Endothelial cell (in vitro differentiated cells): ENCODE measurements at regions not wholly inside any gene's neighbourhood (a gene's known extent, or its start where the extent isn't known, plus 50 kb on each side); places are given as distances from the start of the nearest gene placed in this dataset.

Experiments used
- DNase-seq: peaks from one replicate; pipeline ENCODE4 v3.0.0; 2021; ENCODE audit warnings: low spot score
- H3K27ac Mint-ChIP-seq: one replicate; pipeline ENCODE4 v1.8.0; 2021; ENCODE audit warnings: mixed read lengths, inconsistent platforms; ENCODE audit not compliant: unreplicated experiment
- H3K27me3 Mint-ChIP-seq: one replicate; pipeline ENCODE4 v1.8.0; 2021; ENCODE audit warnings: mild to moderate bottlenecking, moderate library complexity, mixed read lengths, inconsistent platforms; ENCODE audit not compliant: unreplicated experiment
- H3K36me3 Mint-ChIP-seq: one replicate; pipeline ENCODE4 v1.8.0; 2021; ENCODE audit warnings: mild to moderate bottlenecking, low read depth, mixed read lengths, inconsistent platforms; ENCODE audit not compliant: unreplicated experiment
- H3K4me1 Mint-ChIP-seq: one replicate; pipeline ENCODE4 v1.8.0; 2021; ENCODE audit warnings: mild to moderate bottlenecking, mixed read lengths, inconsistent platforms; ENCODE audit not compliant: unreplicated experiment
- H3K4me3 Mint-ChIP-seq: one replicate; pipeline ENCODE4 v1.8.0; 2021; ENCODE audit warnings: mild to moderate bottlenecking, mixed read lengths, inconsistent platforms; ENCODE audit not compliant: unreplicated experiment
- H3K9me3 Mint-ChIP-seq: one replicate; pipeline ENCODE4 v1.8.0; 2021; ENCODE audit warnings: mixed read lengths, inconsistent platforms; ENCODE audit not compliant: unreplicated experiment
- TF ChIP-seq, protein P1 (sequence below): fragments of 200-600 bp; sonication (generic); IDR thresholded peaks from one replicate; pipeline ENCODE4 v1.5.0; 2021; ENCODE audit warnings: antibody characterized with exemption; ENCODE audit not compliant: unreplicated experiment

DNA sequence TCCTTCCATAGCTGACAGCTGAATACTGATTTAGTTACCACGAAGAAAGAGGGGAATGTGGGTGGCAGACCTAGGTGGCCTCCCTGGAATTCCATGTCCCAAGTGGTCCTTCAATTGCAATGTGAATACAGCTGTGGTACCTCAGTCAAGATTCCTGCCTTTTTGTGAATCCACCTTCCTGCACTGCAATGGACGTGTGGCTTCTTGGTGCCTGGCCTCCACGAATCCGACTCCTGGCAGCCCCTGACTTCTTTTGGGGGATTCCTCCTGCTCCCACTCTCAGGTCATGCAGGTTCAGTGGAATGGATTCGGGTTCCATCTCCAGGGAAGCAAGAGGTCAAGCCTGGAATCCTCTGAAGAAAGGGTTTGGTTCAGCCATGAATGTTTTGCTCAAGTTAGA, 117.8 kb downstream of the DACT2 start:
- H3K4me1 Mint-ChIP-seq: peaks cover 11% of the 10 kb centered on the region
- TF ChIP-seq, protein P1, sequence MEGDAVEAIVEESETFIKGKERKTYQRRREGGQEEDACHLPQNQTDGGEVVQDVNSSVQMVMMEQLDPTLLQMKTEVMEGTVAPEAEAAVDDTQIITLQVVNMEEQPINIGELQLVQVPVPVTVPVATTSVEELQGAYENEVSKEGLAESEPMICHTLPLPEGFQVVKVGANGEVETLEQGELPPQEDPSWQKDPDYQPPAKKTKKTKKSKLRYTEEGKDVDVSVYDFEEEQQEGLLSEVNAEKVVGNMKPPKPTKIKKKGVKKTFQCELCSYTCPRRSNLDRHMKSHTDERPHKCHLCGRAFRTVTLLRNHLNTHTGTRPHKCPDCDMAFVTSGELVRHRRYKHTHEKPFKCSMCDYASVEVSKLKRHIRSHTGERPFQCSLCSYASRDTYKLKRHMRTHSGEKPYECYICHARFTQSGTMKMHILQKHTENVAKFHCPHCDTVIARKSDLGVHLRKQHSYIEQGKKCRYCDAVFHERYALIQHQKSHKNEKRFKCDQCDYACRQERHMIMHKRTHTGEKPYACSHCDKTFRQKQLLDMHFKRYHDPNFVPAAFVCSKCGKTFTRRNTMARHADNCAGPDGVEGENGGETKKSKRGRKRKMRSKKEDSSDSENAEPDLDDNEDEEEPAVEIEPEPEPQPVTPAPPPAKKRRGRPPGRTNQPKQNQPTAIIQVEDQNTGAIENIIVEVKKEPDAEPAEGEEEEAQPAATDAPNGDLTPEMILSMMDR: no peak
- no peaks in the 10 kb centered on the region for H3K36me3 Mint-ChIP-seq
- no peaks in the 10 kb centered on the region for H3K9me3 Mint-ChIP-seq
- no peak overlapping the region for H3K4me3 Mint-ChIP-seq
- H3K27me3 Mint-ChIP-seq: no peaks in the 10 kb centered on the region
- no peak for DNase-seq
- H3K27ac Mint-ChIP-seq: no peak overlapping the region

GRCh38 chr6:168201383-168201782, 118.2 kb downstream of the DACT2 start:
- TF ChIP-seq, protein P1: no peak
- Mint-ChIP-seq H3K27me3 (no peaks in the 10 kb centered on the region), H3K4me3 (no peak overlapping the region), H3K27ac (no peak overlapping the region), H3K36me3 (no peaks in the 10 kb centered on the region), H3K9me3 (no peaks in the 10 kb centered on the region), H3K4me1 (peaks cover 11% of the 10 kb centered on the region)
- DNase-seq: no peak

DNA sequence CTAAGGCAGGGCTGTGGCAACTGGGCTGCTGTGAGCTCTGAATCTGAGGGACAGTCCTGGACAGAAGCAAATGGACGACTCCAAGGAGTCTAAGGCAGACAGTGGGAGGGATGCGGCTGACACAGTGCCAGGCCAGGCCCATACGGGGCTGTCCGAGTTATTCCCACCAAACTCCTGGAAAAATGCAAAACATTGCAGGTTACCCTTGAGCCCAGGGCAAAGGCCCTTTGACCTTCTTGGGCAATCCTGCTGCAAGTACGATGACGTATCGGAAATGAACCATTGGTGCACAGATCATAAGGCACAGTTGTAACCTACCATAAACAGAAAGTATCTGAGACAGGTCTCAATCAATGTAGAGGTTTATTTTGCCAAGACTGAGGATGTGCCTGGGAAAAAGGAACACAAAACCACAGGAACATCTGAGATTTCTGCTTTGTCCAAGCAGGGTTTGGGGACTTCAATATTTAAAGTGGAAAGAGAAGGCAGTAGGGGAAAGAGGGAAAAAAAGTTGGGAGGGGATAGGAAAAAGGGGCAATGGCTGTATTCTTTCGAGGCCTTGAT, 118.9 kb downstream of the DACT2 start:
- TF ChIP-seq, protein P1: no peak
- H3K27me3 Mint-ChIP-seq: no peaks in the 10 kb centered on the region
- no peak overlapping the region for H3K4me3 Mint-ChIP-seq
- H3K36me3 Mint-ChIP-seq: no peaks in the 10 kb centered on the region
- H3K27ac Mint-ChIP-seq: no peak overlapping the region
- no peak for DNase-seq
- peaks cover 11% of the 10 kb centered on the region for H3K4me1 Mint-ChIP-seq
- H3K9me3 Mint-ChIP-seq: no peaks in the 10 kb centered on the region

DNA sequence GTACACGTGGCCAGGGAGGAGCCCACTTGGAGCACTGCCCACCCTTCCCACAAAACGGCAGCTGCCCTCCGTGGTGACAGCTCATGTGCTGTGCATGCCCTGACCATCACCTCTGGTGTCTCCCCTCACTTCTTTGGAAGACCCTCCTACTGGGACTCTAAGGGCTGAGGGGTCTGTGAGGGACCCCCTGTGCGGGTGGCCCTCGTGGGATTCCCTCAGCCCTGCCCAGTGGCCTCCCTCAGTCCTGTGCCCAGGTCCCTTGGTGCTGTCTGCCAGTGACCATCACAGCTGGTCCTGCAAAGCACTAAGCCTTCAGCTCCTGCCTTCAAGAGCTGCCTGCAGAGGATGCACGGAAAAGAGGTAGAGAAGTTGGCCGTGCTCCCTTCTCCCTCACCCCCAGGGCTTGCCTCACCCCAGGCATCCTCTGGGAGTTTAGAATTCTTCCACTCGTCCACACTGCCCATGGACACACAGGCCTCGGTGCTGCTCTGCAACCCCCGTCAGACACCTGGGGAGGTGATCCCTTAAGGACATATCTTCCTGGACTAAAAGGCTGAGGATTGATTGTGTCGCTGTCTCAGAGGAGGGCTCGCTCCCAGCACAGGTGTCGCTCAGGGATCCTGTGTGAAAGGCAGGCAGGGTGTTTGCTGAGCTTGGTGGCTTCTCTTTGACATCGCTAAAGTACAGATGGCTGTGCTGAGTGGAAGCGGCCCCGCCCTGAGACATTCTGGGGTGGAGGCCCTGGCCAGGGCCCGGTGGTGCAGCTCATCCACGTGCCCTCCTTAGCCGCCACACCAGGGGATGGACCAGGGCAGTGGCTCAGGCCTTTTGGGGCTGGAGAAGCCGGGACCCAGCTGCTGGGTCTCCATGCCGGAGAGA, 119.5 kb upstream of the FRMD1 start:
- no peaks in the 10 kb centered on the region for H3K36me3 Mint-ChIP-seq
- H3K4me1 Mint-ChIP-seq: peaks cover 11% of the 10 kb centered on the region
- H3K4me3 Mint-ChIP-seq: no peak overlapping the region
- DNase-seq: no peak
- H3K9me3 Mint-ChIP-seq: no peaks in the 10 kb centered on the region
- H3K27me3 Mint-ChIP-seq: peaks cover 9% of the 10 kb centered on the region
- H3K27ac Mint-ChIP-seq: no peak overlapping the region
- TF ChIP-seq, protein P1: no peak

DNA sequence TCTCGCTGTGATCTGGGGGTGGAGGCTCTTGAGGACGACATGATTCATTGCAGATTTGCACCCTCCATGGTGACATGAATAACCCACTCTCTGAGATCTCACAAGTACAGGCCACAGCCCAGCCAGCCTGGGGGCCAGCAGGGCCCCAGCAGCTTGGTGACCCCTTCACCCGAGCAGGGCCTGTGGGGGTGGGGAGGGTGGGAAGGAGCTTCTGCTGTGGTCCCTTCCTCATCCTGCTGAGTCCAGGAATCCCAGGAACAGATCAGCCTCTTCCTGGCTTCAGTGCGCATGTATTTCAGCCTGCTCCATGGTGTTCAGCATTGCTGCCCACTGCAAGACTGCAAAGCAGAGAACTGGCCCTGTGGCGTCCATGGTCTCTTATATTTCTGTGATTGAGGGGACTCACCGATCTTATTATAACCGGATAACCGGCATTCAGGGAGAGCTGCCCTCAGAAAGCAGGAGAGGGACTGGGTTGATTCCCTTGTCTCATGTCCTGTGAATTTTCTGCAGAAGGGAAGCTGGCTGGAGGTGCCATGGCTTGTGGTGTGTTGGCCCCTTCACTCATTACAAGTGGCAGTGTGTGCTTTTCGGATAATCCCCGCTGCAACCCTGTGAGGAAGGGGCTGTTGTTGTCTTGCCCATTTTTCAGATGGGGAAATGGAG, 118.8 kb upstream of the FRMD1 start:
- Mint-ChIP-seq H3K27ac (no peak overlapping the region), H3K4me3 (no peak overlapping the region), H3K9me3 (no peaks in the 10 kb centered on the region), H3K36me3 (no peaks in the 10 kb centered on the region), H3K4me1 (peaks cover 11% of the 10 kb centered on the region), H3K27me3 (peaks cover 11% of the 10 kb centered on the region)
- DNase-seq: no peak
- TF ChIP-seq, protein P1: no peak
